ENCODE measurements at regions not wholly inside any gene's neighbourhood (a gene's known extent, or its start where the extent isn't known, plus 50 kb on each side); places are given as distances from the start of the nearest gene placed in this dataset.

GRCh38 chr15:66931768-66932633 lies 133.4 kb upstream of the SMAD3 start:
- no peak for DNase-seq (ENCODE audit: low spot score)

- DNase-seq (ENCODE audit: low spot score), result no peak
Observed at GRCh38 chr15:66932634-66933024, 132.8 kb upstream of the SMAD3 start.

- no peak for DNase-seq (ENCODE audit: low spot score)
Observed at GRCh38 chr15:66933932-66934867, 131.2 kb upstream of the SMAD3 start.

GRCh38 chr15:66934868-66935520 lies 130.4 kb upstream of the SMAD3 start:
- no peak for DNase-seq (ENCODE audit: low spot score)

GRCh38 chr15:66935688-66936087 lies 129.7 kb upstream of the SMAD3 start:
- no peak for DNase-seq (ENCODE audit: low spot score)

GRCh38 chr15:66936109-66936860 lies 129.1 kb upstream of the SMAD3 start:
- no peak for DNase-seq (ENCODE audit: low spot score)

GRCh38 chr15:66936861-66937582 lies 128.4 kb upstream of the SMAD3 start:
- DNase-seq (ENCODE audit: low spot score), result no peak

- no peak for DNase-seq (ENCODE audit: low spot score)
Observed at GRCh38 chr15:66937588-66937987, 127.8 kb upstream of the SMAD3 start.

- no peak for DNase-seq (ENCODE audit: low spot score)
Observed at GRCh38 chr15:66938114-66938830, 127.1 kb upstream of the SMAD3 start.

GRCh38 chr15:66939016-66939415 lies 126.4 kb upstream of the SMAD3 start:
- DNase-seq (ENCODE audit: low spot score), result no peak

GRCh38 chr15:66939451-66940023 lies 125.9 kb upstream of the SMAD3 start:
- no peak for DNase-seq (ENCODE audit: low spot score)

- DNase-seq (ENCODE audit: low spot score), result no peak
Observed at GRCh38 chr15:66940368-66940767, 125.0 kb upstream of the SMAD3 start.

GRCh38 chr15:66941108-66941711 lies 124.2 kb upstream of the SMAD3 start:
- DNase-seq (ENCODE audit: low spot score), result no peak

- no peak for DNase-seq (ENCODE audit: low spot score)
Observed at GRCh38 chr15:66941791-66942190, 123.6 kb upstream of the SMAD3 start.

GRCh38 chr15:66942649-66943390 lies 122.6 kb upstream of the SMAD3 start:
- no peak for DNase-seq (ENCODE audit: low spot score)

- no peak for DNase-seq (ENCODE audit: low spot score)
Observed at GRCh38 chr15:66943456-66944095, 121.8 kb upstream of the SMAD3 start.

GRCh38 chr15:66944121-66944520 lies 121.3 kb upstream of the SMAD3 start:
- no peak for DNase-seq (ENCODE audit: low spot score)

- no peak for DNase-seq (ENCODE audit: low spot score)
Observed at GRCh38 chr15:66945286-66945685, 120.1 kb upstream of the SMAD3 start.

All from ecto neural progenitor cell (in vitro differentiated cells).